GM19324 (cell line): ENCODE measurements at regions not wholly inside any gene's neighbourhood (a gene's known extent, or its start where the extent isn't known, plus 50 kb on each side); places are given as distances from the start of the nearest gene placed in this dataset.

ENCODE experiments used
- ATAC-seq: cut with Tn5 transposase; IDR thresholded peaks from one replicate; pipeline ENCODE4 v1.9.1; 2021; ENCODE audit warnings: mild to moderate bottlenecking, moderate library complexity; ENCODE audit not compliant: unreplicated experiment, low FRiP score

DNA sequence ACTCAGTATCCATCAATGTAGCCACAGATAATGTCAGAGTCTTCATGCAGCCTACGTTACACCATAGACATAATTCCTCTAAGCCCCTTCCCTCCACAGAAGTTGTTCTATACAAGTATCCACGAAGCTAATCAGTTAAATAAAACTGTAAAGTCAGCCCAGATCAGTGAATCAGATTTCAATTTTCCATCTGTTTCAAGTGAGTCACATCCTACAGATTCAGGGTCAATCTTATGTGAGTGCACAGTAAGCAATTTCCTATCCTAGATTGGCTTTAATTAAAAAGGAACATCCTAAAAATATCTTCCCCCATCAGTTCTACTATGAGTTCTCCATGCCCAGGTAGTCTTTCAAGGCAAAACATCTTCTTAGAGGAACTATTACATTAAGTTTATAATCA, 402.5 kb downstream of the EFNA5 start:
- ATAC-seq: no peak

DNA sequence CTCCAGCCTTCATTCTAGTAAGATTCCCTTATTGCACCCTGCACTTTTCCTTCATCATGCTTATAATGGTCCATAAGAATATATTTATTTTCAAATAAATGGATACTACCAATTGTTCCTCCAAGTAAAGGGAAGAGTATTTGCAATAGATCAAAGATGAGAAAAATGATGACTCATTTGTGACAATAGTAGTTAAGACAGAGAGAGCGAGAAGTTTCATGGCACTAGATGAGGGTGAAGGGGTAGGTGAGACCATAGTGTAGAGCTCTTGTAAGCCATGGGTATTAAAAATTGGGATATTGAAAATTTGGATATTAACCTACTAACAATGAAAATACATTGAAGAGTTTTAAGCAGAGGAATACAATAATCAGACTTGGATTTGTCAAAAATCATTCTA, 404.6 kb downstream of the EFNA5 start:
- no peak for ATAC-seq

DNA sequence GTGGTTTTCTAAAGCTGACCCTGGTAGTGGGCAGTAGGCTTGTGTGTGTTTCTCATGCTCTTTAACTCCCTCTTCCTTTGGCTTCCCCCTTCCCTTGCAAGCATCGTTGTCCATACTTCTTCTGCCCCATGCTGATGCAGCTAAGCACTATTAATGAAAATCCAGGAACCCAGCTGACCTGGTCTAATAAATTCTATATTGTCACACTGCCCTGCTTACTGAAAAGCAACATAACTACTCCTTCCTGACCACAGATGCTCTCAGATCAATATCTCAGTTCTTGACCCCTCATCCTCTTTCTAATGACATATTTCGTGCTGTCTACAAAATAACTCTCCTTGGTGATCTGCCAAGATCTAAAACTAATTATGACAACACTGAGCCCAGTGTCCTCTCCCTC, 405.5 kb downstream of the EFNA5 start:
- ATAC-seq: no peak

DNA sequence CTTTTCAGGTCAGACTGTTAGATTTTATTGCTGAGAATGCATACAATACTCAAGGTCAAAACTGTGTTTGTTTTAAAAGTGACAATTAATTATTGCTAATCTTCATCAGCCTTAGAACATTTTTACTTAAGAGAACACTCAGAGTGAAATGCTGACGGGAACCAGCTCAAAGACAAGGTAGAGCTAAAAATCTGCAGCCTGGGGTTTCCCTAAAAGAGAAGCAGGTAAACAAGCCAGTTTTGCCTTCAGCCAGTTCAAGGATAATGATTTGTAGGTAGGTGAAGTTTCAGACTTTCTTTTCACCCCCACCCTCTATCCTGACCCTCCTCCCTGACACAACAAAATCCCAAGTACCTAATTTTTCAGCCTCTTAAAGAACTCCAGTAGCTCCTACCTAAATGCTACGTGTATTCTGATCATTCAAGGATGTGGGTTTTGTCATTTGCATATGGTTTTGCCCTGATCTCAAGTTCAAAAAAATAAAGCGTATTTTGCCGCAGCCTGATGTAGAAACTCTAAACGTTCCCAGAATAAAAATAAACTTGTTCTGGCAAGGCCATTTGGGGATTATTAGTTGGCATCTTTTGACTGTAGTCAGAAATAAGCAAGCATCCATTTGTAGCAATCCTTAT, 407.2 kb downstream of the EFNA5 start:
- ATAC-seq: peak; percentile 66

DNA sequence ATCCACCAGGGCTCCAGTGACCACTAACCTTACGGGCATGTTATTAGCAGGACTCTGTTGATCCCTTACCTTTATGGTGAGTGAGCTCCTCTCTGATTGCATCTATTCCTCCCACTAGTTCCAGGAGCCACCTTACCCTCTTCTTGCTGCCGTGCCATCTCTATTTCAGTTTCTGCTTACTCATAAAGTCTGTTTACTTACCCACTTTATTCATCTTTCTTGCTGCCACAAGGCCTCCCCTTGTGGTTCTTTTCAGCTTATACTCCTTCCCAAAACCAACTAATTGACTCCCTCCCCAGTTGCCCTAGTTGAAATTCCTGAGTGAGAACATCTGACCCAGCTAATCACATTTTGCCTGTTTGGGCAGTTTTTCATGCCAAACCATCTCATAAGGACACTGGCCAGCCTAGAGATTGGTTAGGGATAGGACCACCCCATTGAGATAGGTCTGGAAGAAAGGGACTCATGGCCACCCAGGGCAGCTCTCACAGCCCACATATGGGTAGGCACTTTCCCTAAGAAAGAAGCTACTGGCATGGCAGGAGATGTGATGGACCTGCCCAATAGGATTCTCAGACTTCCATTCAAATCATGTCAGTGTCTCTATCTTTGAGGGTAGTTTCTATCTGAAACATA, 412.7 kb downstream of the EFNA5 start:
- peak; percentile 85 for ATAC-seq

DNA sequence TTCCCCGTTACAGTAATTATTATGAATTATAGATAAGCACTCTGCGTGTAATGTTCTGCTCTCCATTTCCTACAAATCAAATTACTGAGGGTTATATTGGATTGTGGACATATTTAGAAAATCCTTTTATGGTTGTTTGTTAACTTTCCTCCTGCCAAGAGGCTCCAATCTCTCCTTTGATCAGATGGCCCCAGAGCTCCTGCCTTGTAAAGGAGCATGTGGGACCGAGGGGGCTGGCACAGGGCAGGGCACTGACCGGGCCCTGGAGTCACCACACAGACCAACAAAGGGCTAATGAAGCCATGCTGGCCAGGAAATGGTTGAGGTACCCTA, 415.9 kb downstream of the EFNA5 start:
- no peak for ATAC-seq

DNA sequence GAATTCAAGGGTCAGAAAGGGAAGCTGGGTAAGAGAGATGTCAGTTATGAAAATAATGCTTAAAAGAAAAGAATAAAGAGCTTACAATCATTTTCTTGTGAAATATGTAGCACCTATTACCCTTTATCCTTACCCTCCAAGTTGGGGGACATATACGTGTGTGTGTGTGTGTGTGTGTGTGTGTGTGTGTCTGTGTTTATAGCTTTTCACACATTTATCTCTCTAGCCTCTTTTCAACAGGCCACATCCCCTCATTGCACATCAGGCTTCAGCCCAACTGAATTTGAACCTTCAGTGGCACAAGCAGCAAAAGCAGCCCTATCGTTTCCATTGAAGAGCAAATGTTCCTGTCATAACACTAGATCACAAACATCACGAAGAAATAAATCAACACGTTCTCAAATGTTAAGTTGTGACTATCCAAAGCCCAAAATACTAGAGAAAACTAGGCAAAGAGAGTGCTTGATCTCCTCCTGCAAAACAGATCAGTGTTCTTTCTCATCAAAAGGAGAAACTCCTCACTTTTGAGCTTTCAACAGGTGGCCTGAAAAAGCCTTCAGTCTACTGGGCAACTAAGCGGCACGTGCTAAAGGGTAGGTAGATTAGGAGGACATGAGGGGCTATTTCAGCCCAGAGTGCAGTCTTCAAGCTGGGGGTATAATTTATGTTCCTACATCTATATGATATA, 416.4 kb downstream of the EFNA5 start:
- no peak for ATAC-seq

DNA sequence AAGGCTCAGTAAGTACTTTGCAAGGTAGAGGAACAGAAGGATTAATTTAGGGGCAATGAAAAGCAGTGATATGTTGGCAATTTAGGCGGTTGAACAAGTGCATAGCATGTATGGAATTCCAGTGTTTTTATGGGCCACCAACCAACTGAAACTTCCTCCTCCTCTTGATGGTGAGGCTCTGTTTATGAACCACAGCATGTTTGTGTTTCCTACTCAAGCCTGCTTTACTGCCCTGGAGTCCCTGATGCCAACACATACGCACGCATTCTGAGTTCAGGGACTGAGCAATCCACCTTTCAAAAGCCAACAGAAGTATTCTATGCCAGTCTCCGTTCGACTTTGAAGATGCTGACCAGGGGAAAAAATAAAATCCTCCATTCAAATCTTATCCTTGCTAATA, 417.5 kb downstream of the EFNA5 start:
- no peak for ATAC-seq

DNA sequence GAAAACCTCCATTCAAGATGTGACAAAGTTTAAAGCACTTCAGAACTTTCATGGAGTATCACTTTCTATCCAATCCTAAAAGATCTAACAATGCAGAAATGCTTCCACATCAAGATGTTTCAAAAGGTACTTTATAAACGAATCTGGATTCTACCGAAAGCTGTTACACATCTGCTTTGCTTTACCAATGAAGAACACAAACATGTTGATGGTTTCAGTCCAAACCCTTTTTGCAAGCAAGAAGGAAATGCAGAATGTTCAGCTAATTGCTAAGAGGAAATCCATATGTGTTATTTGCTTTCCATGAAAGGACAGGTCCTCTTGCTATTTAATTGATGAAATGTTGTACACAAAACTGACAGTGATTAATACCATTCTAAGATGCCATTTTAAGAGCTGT, 419.6 kb downstream of the EFNA5 start:
- ATAC-seq: no peak

DNA sequence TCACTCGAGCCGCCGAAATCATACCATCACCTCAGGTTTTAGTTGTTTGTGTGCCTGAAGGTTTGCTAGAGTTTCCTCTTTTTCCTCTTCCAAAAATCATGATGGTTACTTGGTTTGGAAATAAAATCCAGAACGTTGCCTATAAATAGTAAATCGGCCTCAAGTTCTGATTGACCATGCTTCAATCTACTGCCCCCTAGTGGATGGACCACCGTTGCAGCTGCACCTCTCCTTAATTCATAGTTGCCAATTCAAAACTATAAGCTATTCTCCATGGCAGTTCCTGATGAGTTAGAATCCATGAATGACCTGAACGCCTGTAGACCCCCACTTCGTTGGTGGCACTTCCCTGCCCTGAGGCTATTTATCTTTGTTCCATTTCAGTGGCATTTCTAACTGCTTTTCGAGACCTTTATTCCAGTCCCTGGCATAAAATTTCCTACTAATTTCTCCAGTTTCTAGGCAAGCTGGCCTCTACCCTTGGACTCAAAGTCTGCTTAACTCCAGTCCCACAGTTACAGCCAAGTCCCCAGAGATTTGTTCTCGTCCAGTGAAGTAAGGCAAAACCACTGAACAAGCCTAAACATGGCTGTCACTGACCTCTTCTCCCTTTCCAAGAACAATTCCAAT, 422.6 kb downstream of the EFNA5 start:
- ATAC-seq: no peak

DNA sequence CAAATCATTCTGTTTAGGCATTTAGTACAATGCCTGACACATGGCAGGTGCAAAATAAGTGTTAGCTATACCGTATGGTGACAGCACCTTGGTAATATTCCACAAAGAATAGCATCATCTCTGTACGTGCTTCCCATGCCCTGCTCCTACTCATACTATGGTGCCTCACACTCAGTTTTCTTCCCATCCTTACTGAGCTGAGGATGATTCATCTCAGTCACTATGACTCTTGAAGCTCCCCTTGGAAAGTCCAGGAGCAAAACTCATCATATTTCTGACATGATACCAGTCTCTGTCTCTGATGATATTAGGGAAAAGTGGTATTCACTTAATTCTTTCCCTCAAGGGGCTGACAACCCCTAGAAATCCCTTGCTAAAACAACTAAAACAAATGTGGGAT, 423.3 kb downstream of the EFNA5 start:
- ATAC-seq: no peak

DNA sequence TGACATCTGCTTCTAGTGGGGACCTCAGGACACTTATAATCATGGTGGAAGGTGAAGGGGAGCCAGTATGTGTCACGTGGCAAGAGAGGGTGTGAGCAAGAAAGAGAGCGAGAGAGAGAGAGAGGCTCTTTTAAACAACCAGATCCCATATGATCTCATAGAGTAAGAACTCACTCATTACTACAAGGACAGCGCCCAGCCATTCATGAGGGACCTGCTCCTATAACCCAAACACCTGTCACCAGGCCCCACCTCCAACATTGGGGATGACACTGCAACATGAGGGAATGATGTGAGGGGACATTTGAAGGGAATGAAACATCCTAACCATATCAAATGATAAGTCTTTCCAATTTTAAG, 427.5 kb downstream of the EFNA5 start:
- ATAC-seq: no peak

DNA sequence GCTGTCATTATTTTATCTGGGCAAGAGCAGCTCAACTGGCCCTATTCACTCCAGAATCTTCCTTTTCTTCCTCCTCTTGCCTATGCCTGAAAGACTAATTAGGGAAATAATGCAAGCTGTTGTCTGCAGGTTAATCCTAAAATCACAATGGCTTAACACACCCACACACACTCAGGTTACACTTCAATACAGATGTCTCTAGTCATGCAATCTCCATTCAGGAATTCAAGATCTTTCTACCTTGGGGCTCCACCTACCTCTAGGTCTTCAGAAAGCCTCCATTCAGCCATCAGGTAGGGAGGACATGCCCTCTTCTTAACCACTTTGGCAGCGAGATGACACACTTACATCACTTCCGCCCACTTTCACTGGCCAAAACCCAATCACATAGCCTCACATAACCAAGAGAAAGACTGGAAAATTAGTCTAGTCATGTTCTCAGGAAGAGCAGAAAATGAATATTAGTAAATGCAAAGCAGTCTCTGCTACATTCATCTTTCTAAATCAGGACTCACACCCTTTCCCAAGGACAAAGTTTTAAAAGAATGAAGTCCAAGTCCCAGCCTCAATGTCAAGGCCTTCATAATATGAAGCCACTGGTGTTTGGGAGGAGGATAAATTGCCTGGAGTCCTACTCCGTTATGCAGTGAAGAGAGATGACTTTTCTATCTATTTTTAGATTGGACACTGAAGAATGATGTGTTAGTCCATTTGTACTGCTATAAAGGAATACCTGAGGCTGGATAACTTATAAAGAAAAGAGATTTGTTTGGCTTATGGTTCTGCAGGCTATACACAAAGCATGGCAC, 428.1 kb downstream of the EFNA5 start:
- no peak for ATAC-seq

DNA sequence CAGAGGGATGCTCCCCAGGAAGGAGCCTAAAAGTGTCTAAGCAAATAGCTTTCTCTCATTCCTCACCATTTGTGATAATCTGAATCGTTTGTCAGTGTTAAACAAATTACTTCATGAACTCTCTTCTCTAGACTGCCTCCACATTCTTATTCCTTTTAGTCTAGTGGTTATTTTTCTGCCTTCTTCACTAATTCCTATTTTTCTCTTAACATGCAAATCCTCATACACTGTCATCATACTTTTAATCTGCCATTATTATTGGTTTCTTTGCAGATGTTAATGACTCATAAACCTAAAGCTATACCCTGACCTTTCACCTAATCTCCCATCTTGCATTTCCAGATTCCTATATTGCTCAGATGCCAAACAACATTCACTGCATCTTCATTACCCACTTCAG, 428.9 kb downstream of the EFNA5 start:
- no peak for ATAC-seq

DNA sequence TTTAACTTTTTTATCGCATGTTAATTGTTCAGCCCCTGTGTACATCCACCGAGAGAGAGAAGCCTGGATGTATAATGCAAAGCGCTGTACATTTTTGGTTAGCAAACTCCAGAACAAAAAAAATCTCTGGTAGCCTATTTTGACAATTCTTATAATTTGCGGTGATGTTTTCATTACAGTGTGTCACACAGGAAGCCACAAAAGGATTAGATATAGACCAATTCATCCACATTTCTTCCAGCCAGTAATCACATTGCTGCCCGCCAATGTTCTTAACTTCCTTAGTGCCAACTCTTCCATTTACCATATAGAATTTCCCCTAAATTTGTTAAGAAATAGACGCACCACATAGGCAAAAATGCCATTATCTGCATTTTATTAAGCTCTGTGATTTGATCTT, 435.6 kb downstream of the EFNA5 start:
- no peak for ATAC-seq

DNA sequence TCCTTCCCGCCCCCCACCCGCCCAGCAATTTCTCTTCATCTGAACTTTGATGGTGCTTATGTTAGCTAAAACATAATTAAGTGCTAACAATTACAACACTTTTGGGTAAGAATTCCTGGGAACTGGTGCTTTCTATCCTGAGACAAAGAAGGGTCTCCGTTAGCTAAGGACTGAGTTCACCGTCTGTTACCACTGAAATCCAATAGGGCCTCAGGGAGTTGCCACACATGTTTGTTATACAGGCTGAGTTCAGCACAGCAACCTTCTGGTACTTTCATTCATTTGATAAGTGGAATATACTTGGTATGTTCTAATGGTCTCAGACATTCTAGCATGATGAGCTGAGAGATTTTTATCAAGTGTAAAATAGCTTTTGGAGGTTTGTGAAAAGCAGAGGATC, 437.9 kb downstream of the EFNA5 start:
- no peak for ATAC-seq

DNA sequence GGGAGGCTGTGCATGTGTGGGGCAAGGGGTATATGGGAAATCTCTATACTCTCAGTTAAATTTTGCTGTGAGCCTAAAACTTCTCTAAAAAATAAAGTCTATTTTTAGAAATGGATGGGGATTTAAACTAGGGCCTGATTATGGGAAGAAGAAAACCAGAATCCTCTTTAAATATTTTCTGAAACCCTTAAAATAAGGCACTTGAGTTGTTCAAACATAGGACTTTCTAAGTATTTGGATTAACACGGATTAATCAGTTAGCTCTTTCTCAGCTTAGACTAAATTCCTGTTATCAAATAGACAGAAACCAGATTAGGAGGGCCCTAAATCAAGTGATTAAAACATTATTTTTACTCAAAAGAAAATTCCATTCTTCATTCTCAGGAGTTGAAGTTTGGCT, 438.4 kb downstream of the EFNA5 start:
- no peak for ATAC-seq

DNA sequence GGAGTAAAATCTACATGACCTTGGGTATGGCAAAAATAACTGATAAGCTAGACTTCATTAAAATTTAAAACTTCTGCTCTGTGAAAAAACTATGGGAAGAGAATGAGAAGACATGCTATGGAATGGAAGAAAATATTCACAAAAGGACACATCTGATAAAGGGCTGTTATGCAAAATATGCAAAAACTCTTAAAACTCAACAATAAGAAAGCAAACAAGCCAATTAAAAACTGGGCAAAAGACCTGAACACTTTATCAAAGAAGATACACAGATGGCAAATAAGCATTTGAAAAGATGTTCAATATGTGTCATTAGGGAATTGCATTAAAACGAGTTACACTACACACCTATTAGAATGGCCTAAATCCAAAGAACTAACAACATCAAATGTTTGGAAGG, 439.5 kb downstream of the EFNA5 start:
- ATAC-seq: no peak

DNA sequence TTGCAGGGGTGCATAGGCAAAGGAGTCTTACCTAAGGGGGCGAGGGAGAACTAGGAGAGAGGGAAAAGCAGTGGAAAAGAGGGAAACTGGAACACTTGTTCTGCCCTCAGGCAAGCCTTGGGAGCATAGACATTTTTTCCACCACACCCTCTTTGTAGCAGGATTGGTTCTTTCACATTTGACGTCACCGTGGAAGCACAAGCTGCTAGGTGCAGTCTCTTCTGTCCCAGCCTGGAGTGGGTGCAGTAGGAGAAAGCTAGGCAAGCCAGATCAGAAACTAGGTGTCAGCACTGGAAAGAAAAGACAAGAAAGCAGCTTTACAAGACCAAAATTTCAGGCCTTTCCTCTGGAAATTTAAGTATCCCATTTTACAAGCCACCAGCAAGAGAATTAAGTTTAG, 440.4 kb downstream of the EFNA5 start:
- ATAC-seq: no peak

DNA sequence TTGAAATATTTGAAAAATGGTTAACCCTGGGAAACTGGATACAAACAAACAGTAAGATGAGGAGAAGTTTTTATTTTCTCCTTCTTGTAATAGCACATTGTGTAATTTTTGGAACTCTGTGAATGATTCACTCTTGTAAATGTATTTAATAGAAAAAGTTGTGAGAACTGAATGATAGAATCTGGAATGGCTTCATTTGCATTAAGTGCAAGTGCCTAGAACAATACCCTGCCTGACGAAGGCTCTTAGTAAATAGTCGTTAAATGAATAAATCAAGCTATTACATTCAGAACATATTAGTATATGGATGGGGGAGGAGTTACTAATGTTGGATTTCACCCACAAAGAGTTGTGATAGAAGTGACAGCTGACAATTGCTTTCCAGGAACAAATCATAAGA, 442.5 kb downstream of the EFNA5 start:
- ATAC-seq: no peak

DNA sequence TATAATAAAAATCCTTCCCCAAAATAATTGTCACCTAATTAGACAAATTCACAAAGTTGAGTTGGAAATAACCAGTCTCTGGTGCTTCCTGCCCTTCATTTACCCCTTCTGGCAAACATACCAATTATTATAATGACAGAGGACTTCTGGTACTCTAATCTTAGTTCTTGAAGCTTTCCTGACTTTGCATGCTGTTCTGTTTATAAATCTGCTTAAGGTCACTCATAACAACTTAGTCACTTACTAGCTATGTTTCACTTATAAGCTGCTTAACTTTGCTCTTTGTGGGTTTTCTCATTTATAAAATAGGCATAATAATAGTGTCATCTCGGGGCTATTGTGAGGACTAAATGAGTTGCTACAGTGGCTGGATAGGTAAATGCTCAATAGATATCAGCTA, 446.5 kb downstream of the EFNA5 start:
- no peak for ATAC-seq
